CD4-positive, alpha-beta T cell treated with Interleukin-17A for 1 hour (primary cell): ENCODE measurements at regions not wholly inside any gene's neighbourhood (a gene's known extent, or its start where the extent isn't known, plus 50 kb on each side); places are given as distances from the start of the nearest gene placed in this dataset.

Experiments
- DNase-seq: peaks from one replicate; pipeline ENCODE4 v3.0.0-alpha.2; 2020

- DNase-seq: peak; percentile 14
These were observed 225.6 kb upstream of the FGGY start for GRCh38 chr1:59071289-59071688.

DNA sequence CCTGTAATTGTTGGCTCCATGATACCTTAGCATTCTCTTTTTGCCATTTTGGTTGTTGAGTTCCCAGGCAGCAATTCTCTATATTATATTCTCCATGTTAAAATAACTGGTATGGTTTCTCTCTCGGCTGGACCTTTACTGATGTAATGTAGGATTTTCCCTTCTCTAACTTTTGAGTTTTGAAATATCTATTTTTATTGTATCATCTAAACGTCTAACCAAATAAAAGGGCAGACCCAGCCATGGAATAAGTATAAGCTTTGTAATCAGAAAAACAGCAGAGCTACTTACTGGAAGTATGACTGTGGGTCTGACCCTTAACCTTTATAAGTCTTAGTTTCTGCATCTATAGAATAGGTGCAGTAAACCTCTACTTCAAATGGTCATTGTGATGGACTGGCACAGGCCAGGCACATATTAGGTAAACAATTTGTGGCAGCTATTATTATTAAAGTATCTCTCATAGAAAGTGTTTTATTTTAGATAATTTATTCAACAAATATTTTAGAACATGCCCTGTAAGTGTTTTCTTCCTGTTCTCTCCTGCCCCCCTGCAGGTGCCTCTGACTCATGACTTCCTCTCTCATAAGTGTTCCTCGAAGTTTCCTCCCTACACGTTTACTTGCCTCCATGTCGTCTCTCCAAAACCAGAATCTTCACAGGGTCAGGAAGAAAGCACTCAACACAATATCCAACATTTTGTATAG lies 224.9 kb upstream of the FGGY start:
- peak; percentile 24 for DNase-seq

- no peak for DNase-seq
These were observed 224.3 kb upstream of the FGGY start for GRCh38 chr1:59072583-59072947.

DNA sequence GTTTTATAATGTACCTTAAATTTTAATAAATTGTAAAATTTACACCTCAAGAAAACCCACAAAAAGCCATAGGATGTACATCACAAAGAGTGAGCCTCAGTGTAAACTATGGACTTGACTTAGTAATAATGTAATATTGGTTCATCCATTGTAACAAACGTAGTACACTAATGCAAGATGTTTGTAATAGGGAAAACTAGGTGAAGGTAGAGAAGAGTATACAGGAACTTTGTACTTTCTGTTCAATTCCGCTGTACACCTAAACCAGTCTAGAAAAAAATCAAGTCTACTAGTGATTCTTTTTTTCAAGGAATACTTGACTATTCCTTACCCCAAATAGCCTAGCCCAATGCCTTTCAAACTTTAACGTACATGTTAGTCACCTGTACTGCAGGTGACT lies 222.3 kb upstream of the FGGY start:
- DNase-seq: no peak

DNA sequence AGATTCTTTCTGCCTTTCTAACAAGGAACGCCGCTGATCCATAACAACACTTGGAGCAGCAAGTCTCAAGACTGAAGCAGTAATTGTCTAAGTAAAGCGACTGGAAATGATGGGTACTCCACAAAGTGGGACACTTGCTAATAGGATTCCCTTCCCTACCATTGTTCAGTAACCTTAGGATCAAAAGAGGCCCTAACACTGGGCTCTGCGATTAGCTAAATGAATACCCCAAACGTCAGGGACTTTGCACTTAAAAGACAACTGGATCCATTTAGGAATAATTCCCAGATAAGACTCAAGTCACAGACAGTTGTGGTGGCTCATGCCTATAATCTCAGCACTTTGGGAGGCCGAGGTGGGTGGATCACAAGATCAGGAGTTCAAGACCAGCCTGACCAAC lies 221.9 kb upstream of the FGGY start:
- no peak for DNase-seq

DNA sequence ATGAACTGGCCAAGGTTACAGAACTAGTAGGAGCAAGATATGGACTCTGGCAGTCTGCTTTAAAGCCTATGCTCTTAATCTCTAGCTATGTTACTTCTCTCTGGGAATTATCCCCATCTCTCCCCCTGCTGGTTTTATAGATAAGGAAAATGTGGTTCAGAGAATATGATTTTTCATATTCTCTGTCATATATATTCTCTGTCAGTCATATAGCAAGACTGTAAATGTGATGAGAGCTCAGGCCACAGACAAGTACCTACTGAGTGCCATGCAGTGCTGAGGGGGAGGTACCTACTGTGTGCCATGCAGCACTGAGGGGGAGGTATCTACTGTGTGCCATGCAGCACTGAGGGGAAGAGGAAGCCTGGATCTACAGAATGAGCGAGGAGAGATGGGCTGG lies 220.3 kb upstream of the FGGY start:
- no peak for DNase-seq

GRCh38 chr1:59077466-59078069 lies 219.3 kb upstream of the FGGY start:
- DNase-seq: no peak

GRCh38 chr1:59078070-59078800 lies 218.7 kb upstream of the FGGY start:
- DNase-seq: no peak

DNA sequence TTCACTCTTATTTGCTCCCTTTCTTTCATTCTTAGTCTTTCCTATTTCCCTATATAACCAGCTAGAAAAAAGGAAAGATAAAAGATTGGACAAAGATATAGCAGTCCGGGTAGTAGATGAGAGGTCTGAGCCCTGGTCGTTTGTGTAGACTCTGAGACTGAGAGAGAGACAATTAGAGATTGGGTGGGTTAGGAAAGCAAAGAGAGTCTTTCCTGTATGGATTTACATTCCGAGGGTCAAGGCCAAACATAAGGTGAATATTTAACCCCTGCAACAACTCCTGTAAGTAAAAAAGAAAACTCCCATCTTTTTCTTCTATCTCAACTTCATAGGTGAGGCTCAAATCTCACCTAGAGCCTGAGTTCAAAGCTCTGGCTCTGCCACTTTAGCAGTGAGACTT lies 218.0 kb upstream of the FGGY start:
- DNase-seq: no peak

- DNase-seq: no peak
These were observed 217.3 kb upstream of the FGGY start for GRCh38 chr1:59079434-59080140.

GRCh38 chr1:59081181-59081580 lies 215.7 kb upstream of the FGGY start:
- DNase-seq: no peak

DNA sequence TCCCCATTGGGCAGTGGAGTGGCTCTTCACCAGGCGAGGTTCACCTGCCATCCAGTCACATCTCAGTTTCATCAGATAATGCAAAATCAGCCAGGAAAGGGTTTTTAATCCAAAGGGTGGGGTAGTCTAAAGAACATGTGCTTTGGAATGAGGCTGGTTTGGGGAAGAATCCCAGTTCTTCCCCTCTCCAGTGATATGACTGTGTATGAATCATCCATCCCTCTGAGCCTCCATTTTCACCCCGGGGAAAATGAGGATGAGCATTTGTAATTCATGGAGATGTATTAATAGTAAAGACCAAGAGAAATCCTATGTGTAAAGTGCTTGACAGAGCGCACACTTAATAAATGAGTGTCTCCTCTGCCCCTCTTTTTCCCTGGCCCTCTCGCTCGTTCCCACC lies 215.1 kb upstream of the FGGY start:
- no peak for DNase-seq

DNA sequence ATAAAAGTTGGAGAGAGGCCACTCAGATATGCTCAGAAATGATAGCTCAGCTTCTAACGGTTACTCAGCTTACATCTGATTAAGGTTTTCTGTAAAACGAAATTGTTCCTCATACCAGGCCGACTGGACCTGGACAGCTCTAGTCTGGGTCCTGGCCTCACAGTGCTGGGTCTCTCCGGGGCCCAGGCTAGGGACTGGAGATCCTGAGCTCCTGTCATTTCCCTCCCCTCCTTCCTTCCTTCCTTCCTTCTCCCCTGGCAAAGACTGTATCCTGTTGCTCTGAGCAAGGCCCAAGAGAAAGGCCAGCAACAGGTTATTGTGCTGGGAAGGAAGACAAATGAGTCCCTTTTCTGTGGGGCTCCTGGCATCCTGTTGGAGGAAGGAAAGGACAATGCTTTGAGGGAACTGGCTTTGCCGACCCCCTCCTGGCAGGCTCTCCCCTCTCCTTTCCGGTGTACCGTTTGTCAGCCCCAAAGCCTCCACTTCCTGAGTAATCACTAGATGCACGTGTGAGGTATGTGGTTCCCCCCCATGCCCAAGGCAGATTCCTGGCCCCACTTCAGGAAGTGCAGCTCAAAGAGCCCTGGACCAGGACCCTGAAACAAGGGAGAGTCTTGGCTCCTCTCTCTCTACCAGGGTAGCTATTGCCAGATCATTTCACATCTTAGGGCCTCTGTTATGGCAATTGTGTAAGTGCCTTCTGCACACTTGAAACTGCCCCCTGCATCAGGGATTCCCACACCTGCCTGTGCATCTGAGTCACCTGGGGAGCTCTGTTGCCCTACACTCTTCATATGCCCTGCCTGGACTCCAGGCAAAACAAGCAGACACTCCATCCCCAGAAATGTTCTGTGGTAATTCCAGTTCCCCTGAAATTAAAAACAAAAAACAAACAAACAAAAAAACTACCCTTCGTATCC lies 212.7 kb upstream of the FGGY start:
- DNase-seq: no peak

GRCh38 chr1:59085101-59085500 lies 211.8 kb upstream of the FGGY start:
- no peak for DNase-seq

GRCh38 chr1:59089036-59089798 lies 207.7 kb upstream of the FGGY start:
- no peak for DNase-seq

DNA sequence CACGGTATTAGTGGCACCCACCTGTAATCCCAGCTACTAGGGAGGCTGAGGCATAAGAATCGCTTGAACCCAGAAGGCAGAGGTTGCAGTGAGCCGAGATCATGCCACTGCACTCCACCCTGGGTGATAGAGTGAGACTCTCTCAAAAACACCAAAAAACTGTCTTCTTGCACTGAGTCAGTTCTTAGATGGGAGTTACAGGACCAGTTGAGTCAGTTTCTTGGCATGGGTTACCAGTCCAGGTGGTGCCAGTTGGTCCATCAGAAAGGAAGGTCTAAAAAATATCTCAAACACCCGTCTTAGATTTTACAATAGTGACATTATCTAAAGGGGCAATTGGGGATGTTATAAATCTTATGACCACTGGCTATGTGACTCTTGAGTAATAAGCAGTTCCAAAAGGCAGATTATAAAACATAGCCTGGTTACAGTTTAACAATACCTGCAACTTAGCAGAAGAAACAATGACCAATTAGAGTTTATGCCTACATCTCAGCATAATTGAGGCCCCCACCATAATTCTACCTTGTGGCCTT lies 206.9 kb upstream of the FGGY start:
- no peak for DNase-seq

DNA sequence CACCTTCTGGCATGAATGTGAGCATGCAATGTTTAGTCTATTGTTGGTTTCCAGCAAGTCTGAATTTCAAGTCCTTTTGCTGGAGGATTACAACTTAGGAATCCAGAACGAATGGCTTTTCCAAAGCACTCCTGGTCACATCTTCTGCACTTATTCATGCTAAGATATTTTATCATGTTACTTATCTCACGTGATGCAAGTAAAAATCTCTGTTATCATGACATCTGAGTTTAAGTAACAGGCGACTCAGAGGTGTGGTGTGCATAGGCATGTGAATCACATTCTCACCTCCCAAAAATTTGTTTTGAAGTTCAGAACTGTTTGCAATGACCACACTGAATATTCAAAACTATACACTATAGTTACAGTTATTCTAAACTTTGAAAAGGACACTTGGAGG lies 204.8 kb upstream of the FGGY start:
- DNase-seq: no peak

DNA sequence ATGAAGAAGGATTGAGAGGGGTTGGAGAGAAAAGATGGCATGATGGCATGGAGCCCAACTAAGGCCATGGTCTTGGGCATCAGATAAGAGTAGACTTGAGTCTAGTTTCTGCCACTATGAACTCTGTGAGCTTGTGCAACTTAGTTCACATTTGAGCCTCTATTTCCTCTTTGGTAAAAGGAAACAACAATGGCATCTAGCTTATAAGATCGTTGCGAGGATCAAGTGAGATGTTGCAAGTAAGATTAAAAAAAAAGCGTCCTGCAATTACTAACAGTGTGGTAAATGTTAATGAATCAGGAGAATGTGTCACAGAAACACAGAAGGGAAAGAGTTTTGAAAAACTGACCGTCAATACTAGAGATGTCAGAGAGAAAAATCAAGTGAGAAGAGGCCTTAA lies 202.9 kb upstream of the FGGY start:
- no peak for DNase-seq

GRCh38 chr1:59096501-59096900 lies 200.4 kb upstream of the FGGY start:
- no peak for DNase-seq

GRCh38 chr1:59098655-59099054 lies 198.2 kb upstream of the FGGY start:
- DNase-seq: no peak

DNA sequence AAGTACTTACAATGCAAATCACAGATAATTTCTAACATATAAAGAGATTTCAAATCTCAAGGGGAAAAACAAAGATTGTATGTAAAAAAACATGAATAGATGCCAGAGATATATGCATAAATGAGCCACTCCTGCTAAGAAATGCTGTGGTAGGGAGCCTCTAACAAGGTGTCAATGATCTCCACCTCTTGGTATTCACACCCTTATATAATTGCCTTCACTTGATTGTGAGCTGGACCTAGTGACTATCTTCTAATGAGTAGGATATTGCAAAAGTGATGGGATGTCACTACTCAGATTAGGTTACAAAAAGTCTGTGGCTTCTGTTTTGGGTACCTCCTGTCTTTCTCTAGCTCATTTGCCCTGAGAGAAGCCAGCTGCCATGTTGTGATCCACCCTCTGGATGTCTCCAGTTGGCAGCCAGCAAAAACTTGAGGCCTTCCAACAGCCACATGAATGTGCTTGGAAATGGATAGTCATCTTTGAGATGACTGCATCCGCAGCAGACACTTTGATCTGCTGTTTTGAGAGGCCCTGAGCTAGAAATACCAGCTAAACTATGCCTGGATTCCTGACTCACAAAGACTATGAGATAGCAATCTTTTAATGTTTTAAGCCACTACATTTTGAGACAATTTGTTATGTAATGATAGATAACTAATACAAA lies 196.1 kb upstream of the FGGY start:
- no peak for DNase-seq
